ENCODE measurements at regions not wholly inside any gene's neighbourhood (a gene's known extent, or its start where the extent isn't known, plus 50 kb on each side); places are given as distances from the start of the nearest gene placed in this dataset.

DNA sequence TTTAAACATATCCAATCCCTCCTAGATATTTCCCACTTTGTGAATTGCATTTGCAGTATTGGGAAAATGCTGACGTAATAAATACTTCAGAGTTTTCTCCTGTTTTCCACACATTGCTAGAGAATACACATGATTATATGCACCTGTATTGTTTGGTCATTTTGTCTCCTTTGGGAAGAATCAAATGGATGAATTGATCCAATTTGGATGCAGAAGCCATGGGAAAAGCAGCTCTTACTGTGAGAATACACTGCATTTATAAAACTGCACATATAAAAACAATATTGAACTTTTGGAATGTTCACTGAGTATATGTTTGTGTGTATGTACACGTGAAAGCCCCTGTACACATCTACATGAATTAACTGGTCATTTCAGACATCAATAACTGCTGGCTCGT lies 306.6 kb upstream of the LYPLAL1 start (continued):
- no peak for TF ChIP-seq RBM17 (IDR thresholded peaks at IDR 0.05; ENCODE audit: borderline replicate concordance, low read depth, low read length)
- no peak for TF ChIP-seq EZH2 (IDR thresholded peaks at IDR 0.05; ENCODE audit: borderline replicate concordance, low read depth, low read length)

DNA sequence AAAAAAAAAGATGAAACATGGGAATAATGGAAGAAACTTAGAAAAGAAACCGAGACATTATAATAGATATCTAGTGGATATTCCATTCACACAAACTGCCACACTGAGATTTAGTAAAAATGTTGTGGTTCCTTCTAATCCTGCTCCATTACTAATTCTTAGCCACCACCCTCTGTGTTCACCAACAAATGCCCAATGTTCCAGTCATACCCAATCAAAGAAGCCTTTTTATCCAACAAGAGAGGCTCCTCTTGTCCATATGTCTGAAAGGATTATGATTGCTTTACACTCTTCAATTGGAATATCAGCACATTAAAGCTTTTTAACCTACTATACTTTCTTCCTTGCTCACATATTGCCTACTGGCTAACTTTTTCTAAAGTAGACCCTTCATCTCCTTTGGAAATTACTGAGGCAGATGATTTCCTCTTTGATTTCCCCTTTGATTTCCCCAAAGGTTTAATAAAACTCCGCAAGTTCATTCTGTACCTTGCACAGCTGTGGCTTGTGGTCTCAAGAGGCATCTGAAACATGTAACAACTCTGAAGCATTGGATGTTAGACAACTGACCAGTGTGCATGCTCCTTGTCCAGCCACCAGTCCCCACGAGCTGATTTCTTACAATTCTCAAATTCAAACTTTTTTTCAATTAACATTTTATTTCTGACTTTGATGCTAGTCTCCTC lies 305.6 kb upstream of the LYPLAL1 start:
- Histone ChIP-seq H3K9me3 (replicated peaks; ENCODE audit: control insufficient read depth, insufficient read depth, low read depth, low read length) (no peaks in the 10 kb centered on the region), H3K9me1 (ENCODE audit: control insufficient read depth, insufficient read depth, low read length) (no peaks in the 10 kb centered on the region), H2AFZ (ENCODE audit: low read depth, low read length) (no peak overlapping the region), H3K9ac (ENCODE audit: insufficient read depth in 1 of 2, low read depth in 2 of 2, low read length in 2 of 2) (no peak overlapping the region), H3K36me3 (ENCODE audit: control insufficient read depth, insufficient read depth, low read length) (no peaks in the 10 kb centered on the region), H3K79me2 (ENCODE audit: control insufficient read depth, insufficient read depth, low read length) (no peaks in the 10 kb centered on the region), H3K4me3 (no peak overlapping the region), H3K4me2 (ENCODE audit: insufficient read depth, low read length) (no peak overlapping the region), H3K27ac (ENCODE audit: extremely low read depth, low read depth, low read length) (no peak overlapping the region), H3K27me3 (ENCODE audit: control insufficient read depth in 2 of 2, insufficient read depth in 2 of 2, low read length in 2 of 2) (no peaks in the 10 kb centered on the region), H3K4me1 (replicated peaks in 1 of 2; ENCODE audit: control insufficient read depth in 2 of 2, insufficient read depth in 2 of 2, low read length in 2 of 2) (no peaks in the 10 kb centered on the region), H4K20me1 (replicated peaks; ENCODE audit: control insufficient read depth, insufficient read depth, low read length) (no peaks in the 10 kb centered on the region)
- CTCF ChIA-PET (ENCODE audit: low intra/inter-chr PET ratio): no interaction called here
- POLR2A ChIA-PET: interaction anchor here (0.8 kb wide), 1 partner anchor 10 kb away, joined by 3 read pairs; no protein-coding TSS in a partner anchor
- in situ Hi-C loops (cut with MboI) (no loop called here), intact Hi-C loops (cut with micrococcal nuclease) (no loop called here)
- no TSS peak for BruUV-seq (replicated peaks)
- FAIRE-seq: no peak
- no peak for TF ChIP-seq CTBP1 (IDR thresholded peaks at IDR 0.05; ENCODE audit: borderline replicate concordance)
- TF ChIP-seq SMARCB1 (IDR thresholded peaks at IDR 0.05; ENCODE audit: insufficient read length, low read depth): no peak
- TF ChIP-seq NR2F6 (CRISPR knock-in tag; IDR thresholded peaks at IDR 0.05): no peak
- TF ChIP-seq, protein P1, sequence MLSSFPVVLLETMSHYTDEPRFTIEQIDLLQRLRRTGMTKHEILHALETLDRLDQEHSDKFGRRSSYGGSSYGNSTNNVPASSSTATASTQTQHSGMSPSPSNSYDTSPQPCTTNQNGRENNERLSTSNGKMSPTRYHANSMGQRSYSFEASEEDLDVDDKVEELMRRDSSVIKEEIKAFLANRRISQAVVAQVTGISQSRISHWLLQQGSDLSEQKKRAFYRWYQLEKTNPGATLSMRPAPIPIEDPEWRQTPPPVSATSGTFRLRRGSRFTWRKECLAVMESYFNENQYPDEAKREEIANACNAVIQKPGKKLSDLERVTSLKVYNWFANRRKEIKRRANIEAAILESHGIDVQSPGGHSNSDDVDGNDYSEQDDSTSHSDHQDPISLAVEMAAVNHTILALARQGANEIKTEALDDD (IDR thresholded peaks at IDR 0.05): no peak
- TF ChIP-seq KDM1A (IDR thresholded peaks at IDR 0.05): no peak
- no peak for TF ChIP-seq KLF6 (CRISPR knock-in tag; IDR thresholded peaks at IDR 0.05; ENCODE audit: borderline replicate concordance)
- no peak for TF ChIP-seq XRCC5 (IDR thresholded peaks at IDR 0.05; ENCODE audit: low read depth, low read length)
- no peak for TF ChIP-seq TEAD1 (CRISPR knock-in tag; IDR thresholded peaks at IDR 0.05)
- TF ChIP-seq, protein P2, sequence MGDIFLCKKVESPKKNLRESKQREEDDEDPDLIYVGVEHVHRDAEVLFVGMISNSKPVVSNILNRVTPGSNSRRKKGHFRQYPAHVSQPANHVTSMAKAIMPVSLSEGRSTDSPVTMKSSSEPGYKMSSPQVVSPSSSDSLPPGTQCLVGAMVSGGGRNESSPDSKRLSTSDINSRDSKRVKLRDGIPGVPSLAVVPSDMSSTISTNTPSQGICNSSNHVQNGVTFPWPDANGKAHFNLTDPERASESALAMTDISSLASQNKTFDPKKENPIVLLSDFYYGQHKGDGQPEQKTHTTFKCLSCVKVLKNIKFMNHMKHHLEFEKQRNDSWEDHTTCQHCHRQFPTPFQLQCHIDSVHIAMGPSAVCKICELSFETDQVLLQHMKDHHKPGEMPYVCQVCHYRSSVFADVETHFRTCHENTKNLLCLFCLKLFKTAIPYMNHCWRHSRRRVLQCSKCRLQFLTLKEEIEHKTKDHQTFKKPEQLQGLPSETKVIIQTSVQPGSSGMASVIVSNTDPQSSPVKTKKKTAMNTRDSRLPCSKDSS (IDR thresholded peaks at IDR 0.05; ENCODE audit: low read depth, partially characterized antibody): no peak
- TF ChIP-seq TSC22D4 (tag; IDR thresholded peaks at IDR 0.05): no peak
- TF ChIP-seq GATAD2A (IDR thresholded peaks at IDR 0.05): no peak
- no peak for TF ChIP-seq NBN (IDR thresholded peaks at IDR 0.05; ENCODE audit: low read depth)
- no peak for TF ChIP-seq JUN (IDR thresholded peaks at IDR 0.05; ENCODE audit: borderline replicate concordance, low read depth, low read length)
- TF ChIP-seq JUN (CRISPR knock-in tag; IDR thresholded peaks at IDR 0.05; ENCODE audit: borderline replicate concordance): no peak
- no peak for TF ChIP-seq TRIM24 (IDR thresholded peaks at IDR 0.05)
- no peak for TF ChIP-seq PHF8 (IDR thresholded peaks at IDR 0.05; ENCODE audit: borderline replicate concordance, low read length)
- TF ChIP-seq MBD2 (IDR thresholded peaks at IDR 0.05; ENCODE audit: borderline replicate concordance, low read depth): no peak
- no peak for TF ChIP-seq GABPA (tag; conservative IDR thresholded peaks at IDR 0.05; ENCODE audit: low read depth)
- no peak for TF ChIP-seq NR1H2 (CRISPR knock-in tag; IDR thresholded peaks at IDR 0.05)
- no peak for TF ChIP-seq HMGN3 (IDR thresholded peaks at IDR 0.05; ENCODE audit: borderline replicate concordance, extremely low read depth, insufficient read length, low read depth, low read length)
- WGBS (ENCODE audit: insufficient coverage, low coverage, missing lambda C conversion rate): 5% methylated on average over 3 of the region's 3 CpGs
- DNase-seq (ENCODE audit: extremely low read depth in 1 of 4, low spot score in 3 of 4): no peak
- no peak for ATAC-seq
